ENCODE measurements at regions not wholly inside any gene's neighbourhood (a gene's known extent, or its start where the extent isn't known, plus 50 kb on each side); places are given as distances from the start of the nearest gene placed in this dataset.

DNA sequence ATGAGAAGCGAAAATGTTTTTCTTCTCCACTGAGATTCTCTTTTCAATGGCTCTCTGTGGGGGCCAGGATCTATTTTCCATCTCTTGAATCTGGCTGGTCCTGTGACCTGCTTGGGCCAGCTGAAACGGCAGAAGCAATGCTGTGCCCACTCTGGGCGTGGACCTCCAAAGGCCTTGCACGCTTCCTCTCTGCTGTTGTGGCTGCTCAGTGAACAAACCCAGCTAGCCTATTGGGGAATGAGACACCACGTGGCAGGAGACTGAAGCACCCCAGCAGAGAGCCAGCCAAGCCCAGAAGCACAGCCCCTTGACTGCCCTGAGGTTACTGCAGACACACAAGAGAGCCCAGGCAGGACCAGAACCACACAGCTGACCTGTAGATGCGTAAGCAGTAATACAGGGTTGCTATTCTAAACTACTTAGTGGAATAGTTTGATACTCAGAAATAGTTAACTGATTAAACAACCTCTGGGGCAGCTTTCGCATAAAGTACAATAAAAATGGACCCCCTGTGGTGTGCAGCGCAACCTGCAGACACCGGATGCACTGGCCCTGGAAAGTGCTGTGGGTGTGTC lies 221.7 kb upstream of the SH3BP4 start:
- no peak overlapping the region for H3K4me3 ChIP-seq (ENCODE audit: low read depth, low read length)
- no peak overlapping the region for H2BK12ac ChIP-seq (ENCODE audit: low read length)
- H4K8ac ChIP-seq (ENCODE audit: low read depth, low read length) = no peak overlapping the region
- no peaks in the 10 kb centered on the region for H3K27me3 ChIP-seq (ENCODE audit: insufficient read depth, low read length)
- H3K79me1 ChIP-seq (ENCODE audit: low read length) = no peaks in the 10 kb centered on the region
- H4K12ac ChIP-seq (ENCODE audit: low read depth, low read length) = no peak overlapping the region
- no peak overlapping the region for H3K14ac ChIP-seq (ENCODE audit: low read length)
- DNase-seq = no peak
- no peak overlapping the region for H3K27ac ChIP-seq (ENCODE audit: low read depth, low read length)
- no peak overlapping the region for H3K18ac ChIP-seq (ENCODE audit: low read length)
- H3K36me3 ChIP-seq (ENCODE audit: control insufficient read depth in 1 of 2, insufficient read depth in 2 of 2, low read length in 2 of 2) = no peaks in the 10 kb centered on the region
- H3K23ac ChIP-seq (ENCODE audit: low read length) = no peak overlapping the region
- no peak overlapping the region for H2AK5ac ChIP-seq (ENCODE audit: low read length)
- no peaks in the 10 kb centered on the region for H3K79me2 ChIP-seq (ENCODE audit: control insufficient read depth, insufficient read depth, low read length, poor library complexity)
- H4K91ac ChIP-seq (ENCODE audit: low read depth, low read length) = no peak overlapping the region
- H3K4ac ChIP-seq (ENCODE audit: low read depth, low read length) = no peak overlapping the region
- no peak overlapping the region for H2BK120ac ChIP-seq (ENCODE audit: insufficient read depth, low read length, poor library complexity)
- H2AFZ ChIP-seq (ENCODE audit: insufficient read depth, low read length, poor library complexity) = no peak overlapping the region
- H2BK5ac ChIP-seq (ENCODE audit: low read depth, low read length, poor library complexity) = no peak overlapping the region
- H3K4me2 ChIP-seq (ENCODE audit: low read length) = no peak overlapping the region
- H3K9ac ChIP-seq (ENCODE audit: low read length) = no peak overlapping the region
- WGBS (ENCODE audit: extremely low coverage, insufficient coverage, insufficient read length) = no CpG with 5 or more reads among the region's 9 CpGs
- H3K4me1 ChIP-seq (ENCODE audit: control insufficient read depth in 1 of 2, insufficient read depth in 2 of 2, low read length in 2 of 2) = no peaks in the 10 kb centered on the region
- peaks cover under 1% of the 10 kb centered on the region for H3K9me3 ChIP-seq (ENCODE audit: insufficient read depth, low read depth, low read length)

- no peak overlapping the region for H3K9ac ChIP-seq (ENCODE audit: low read length)
- no peak overlapping the region for H2BK120ac ChIP-seq (ENCODE audit: insufficient read depth, low read length, poor library complexity)
- H2BK5ac ChIP-seq (ENCODE audit: low read depth, low read length, poor library complexity) = no peak overlapping the region
- H2BK12ac ChIP-seq (ENCODE audit: low read length) = no peak overlapping the region
- no peaks in the 10 kb centered on the region for H3K79me2 ChIP-seq (ENCODE audit: control insufficient read depth, insufficient read depth, low read length, poor library complexity)
- no peak overlapping the region for H2AFZ ChIP-seq (ENCODE audit: insufficient read depth, low read length, poor library complexity)
- no peak overlapping the region for H3K4me2 ChIP-seq (ENCODE audit: low read length)
- no peak overlapping the region for H4K8ac ChIP-seq (ENCODE audit: low read depth, low read length)
- no peak overlapping the region for H2AK5ac ChIP-seq (ENCODE audit: low read length)
- H3K18ac ChIP-seq (ENCODE audit: low read length) = no peak overlapping the region
- no peaks in the 10 kb centered on the region for H3K4me1 ChIP-seq (ENCODE audit: control insufficient read depth in 1 of 2, insufficient read depth in 2 of 2, low read length in 2 of 2)
- H3K27me3 ChIP-seq (ENCODE audit: insufficient read depth, low read length) = no peaks in the 10 kb centered on the region
- no peak overlapping the region for H3K27ac ChIP-seq (ENCODE audit: low read depth, low read length)
- no peak overlapping the region for H4K12ac ChIP-seq (ENCODE audit: low read depth, low read length)
- no peak overlapping the region for H3K4ac ChIP-seq (ENCODE audit: low read depth, low read length)
- H3K36me3 ChIP-seq (ENCODE audit: control insufficient read depth in 1 of 2, insufficient read depth in 2 of 2, low read length in 2 of 2) = no peaks in the 10 kb centered on the region
- no peaks in the 10 kb centered on the region for H3K9me3 ChIP-seq (ENCODE audit: insufficient read depth, low read depth, low read length)
- H3K79me1 ChIP-seq (ENCODE audit: low read length) = no peaks in the 10 kb centered on the region
- H4K91ac ChIP-seq (ENCODE audit: low read depth, low read length) = no peak overlapping the region
- no peak overlapping the region for H3K23ac ChIP-seq (ENCODE audit: low read length)
- no peak overlapping the region for H3K4me3 ChIP-seq (ENCODE audit: low read depth, low read length)
- no CpG with 5 or more reads among the region's 1 CpG for WGBS (ENCODE audit: extremely low coverage, insufficient coverage, insufficient read length)
- DNase-seq = peak in 1 of 2 donors; percentile 30
- no peak overlapping the region for H3K14ac ChIP-seq (ENCODE audit: low read length)
These were observed 226.1 kb upstream of the SH3BP4 start for GRCh38 chr2:234725528-234726264.

DNA sequence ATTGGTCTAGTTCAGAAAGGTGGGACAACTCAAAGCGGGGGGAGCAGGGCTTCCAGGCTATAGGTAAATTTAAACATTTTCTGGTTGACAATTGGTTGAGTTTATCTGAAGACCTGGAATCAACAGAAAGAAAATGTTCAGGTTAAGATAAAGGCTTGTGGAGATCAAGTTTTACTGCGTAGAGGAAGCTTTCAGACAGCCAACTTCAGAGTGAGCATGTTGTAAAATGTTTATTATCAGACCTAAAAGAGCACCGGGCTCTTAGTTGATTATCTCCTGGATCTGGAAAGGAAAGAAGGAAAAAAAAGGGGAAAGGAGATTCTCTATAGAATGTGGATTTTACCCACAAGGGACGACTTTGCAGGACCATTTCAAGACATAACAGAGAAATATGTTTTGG lies 227.0 kb upstream of the SH3BP4 start:
- Histone ChIP-seq H2AFZ (ENCODE audit: insufficient read depth, low read length, poor library complexity) (no peak overlapping the region), H3K9ac (ENCODE audit: low read length) (no peak overlapping the region), H3K4me1 (ENCODE audit: control insufficient read depth in 1 of 2, insufficient read depth in 2 of 2, low read length in 2 of 2) (no peaks in the 10 kb centered on the region), H2AK5ac (ENCODE audit: low read length) (no peak overlapping the region), H4K91ac (ENCODE audit: low read depth, low read length) (no peak overlapping the region), H3K9me3 (ENCODE audit: insufficient read depth, low read depth, low read length) (no peaks in the 10 kb centered on the region), H3K4me3 (ENCODE audit: low read depth, low read length) (no peak overlapping the region), H4K8ac (ENCODE audit: low read depth, low read length) (no peak overlapping the region), H3K27ac (ENCODE audit: low read depth, low read length) (no peak overlapping the region), H3K23ac (ENCODE audit: low read length) (no peak overlapping the region), H3K4me2 (ENCODE audit: low read length) (no peak overlapping the region), H3K36me3 (ENCODE audit: control insufficient read depth in 1 of 2, insufficient read depth in 2 of 2, low read length in 2 of 2) (no peaks in the 10 kb centered on the region), H4K12ac (ENCODE audit: low read depth, low read length) (no peak overlapping the region), H3K4ac (ENCODE audit: low read depth, low read length) (no peak overlapping the region), H3K79me2 (ENCODE audit: control insufficient read depth, insufficient read depth, low read length, poor library complexity) (no peaks in the 10 kb centered on the region), H3K27me3 (ENCODE audit: insufficient read depth, low read length) (no peaks in the 10 kb centered on the region), H3K18ac (ENCODE audit: low read length) (no peak overlapping the region), H2BK5ac (ENCODE audit: low read depth, low read length, poor library complexity) (no peak overlapping the region), H2BK120ac (ENCODE audit: insufficient read depth, low read length, poor library complexity) (no peak overlapping the region), H3K79me1 (ENCODE audit: low read length) (no peaks in the 10 kb centered on the region), H2BK12ac (ENCODE audit: low read length) (no peak overlapping the region), H3K14ac (ENCODE audit: low read length) (no peak overlapping the region)
- WGBS (ENCODE audit: extremely low coverage, insufficient coverage, insufficient read length) = no CpG with 5 or more reads among the region's 4 CpGs
- no peak for DNase-seq

GRCh38 chr2:234723400-234723799 lies 226.5 kb upstream of the ARL4C start:
- Histone ChIP-seq H3K9me3 (ENCODE audit: insufficient read depth, low read depth, low read length) (no peaks in the 10 kb centered on the region), H3K4me2 (ENCODE audit: low read length) (no peak overlapping the region), H2AK5ac (ENCODE audit: low read length) (no peak overlapping the region), H3K36me3 (ENCODE audit: control insufficient read depth in 1 of 2, insufficient read depth in 2 of 2, low read length in 2 of 2) (no peaks in the 10 kb centered on the region), H3K4me3 (ENCODE audit: low read depth, low read length) (no peak overlapping the region), H3K4ac (ENCODE audit: low read depth, low read length) (no peak overlapping the region), H4K12ac (ENCODE audit: low read depth, low read length) (no peak overlapping the region), H3K79me1 (ENCODE audit: low read length) (no peaks in the 10 kb centered on the region), H2BK120ac (ENCODE audit: insufficient read depth, low read length, poor library complexity) (no peak overlapping the region), H3K27ac (ENCODE audit: low read depth, low read length) (no peak overlapping the region), H2AFZ (ENCODE audit: insufficient read depth, low read length, poor library complexity) (no peak overlapping the region), H2BK12ac (ENCODE audit: low read length) (no peak overlapping the region), H3K9ac (ENCODE audit: low read length) (no peak overlapping the region), H3K27me3 (ENCODE audit: insufficient read depth, low read length) (no peaks in the 10 kb centered on the region), H3K4me1 (ENCODE audit: control insufficient read depth in 1 of 2, insufficient read depth in 2 of 2, low read length in 2 of 2) (no peaks in the 10 kb centered on the region), H3K14ac (ENCODE audit: low read length) (no peak overlapping the region), H4K8ac (ENCODE audit: low read depth, low read length) (no peak overlapping the region), H2BK5ac (ENCODE audit: low read depth, low read length, poor library complexity) (no peak overlapping the region), H3K18ac (ENCODE audit: low read length) (no peak overlapping the region), H3K23ac (ENCODE audit: low read length) (no peak overlapping the region), H4K91ac (ENCODE audit: low read depth, low read length) (no peak overlapping the region), H3K79me2 (ENCODE audit: control insufficient read depth, insufficient read depth, low read length, poor library complexity) (no peaks in the 10 kb centered on the region)
- WGBS (ENCODE audit: extremely low coverage, insufficient coverage, insufficient read length) = no CpG with 5 or more reads among the region's 6 CpGs
- no peak for DNase-seq

All from trophoblast cell (in vitro differentiated cells and primary cell).